Left ventricle myocardium inferior (tissue), 1 donor: ENCODE measurements at regions not wholly inside any gene's neighbourhood (a gene's known extent, or its start where the extent isn't known, plus 50 kb on each side); places are given as distances from the start of the nearest gene placed in this dataset.

Source experiments
- DNase-seq: peaks from one replicate; pipeline ENCODE4 v3.0.0-alpha.2; 2020
- H3K27ac ChIP-seq: fragments of 200-600 bp; replicated peaks from 2 replicates; pipeline ENCODE4 v1.8.0; 2021
- H3K27me3 ChIP-seq: fragments of 200-600 bp; 2 replicates; pipeline ENCODE4 v1.8.0; 2021; ENCODE audit warnings: low read depth
- H3K36me3 ChIP-seq: fragments of 200-600 bp; 2 replicates; pipeline ENCODE4 v1.8.0; 2021
- H3K4me1 ChIP-seq: fragments of 200-600 bp; 2 replicates; pipeline ENCODE4 v1.8.0; 2021
- H3K4me3 ChIP-seq: fragments of 200-600 bp; 2 replicates; pipeline ENCODE4 v1.8.0; 2021; ENCODE audit warnings: mild to moderate bottlenecking, moderate library complexity
- H3K9me3 ChIP-seq: fragments of 200-600 bp; replicated peaks from 2 replicates; pipeline ENCODE4 v1.8.0; 2021
- CTCF ChIP-seq: fragments of 200-600 bp; IDR thresholded peaks from 2 replicates; pipeline ENCODE4 v1.8.0; 2021; ENCODE audit warnings: antibody characterized with exemption, mild to moderate bottlenecking, borderline replicate concordance
- intact Hi-C: fragments of 100-400 bp; cut with micrococcal nuclease; formaldehyde crosslinking; loops from one replicate; pipeline ENCODE4 v1.11.0; 2022
- donor health status: DM: no; HTN: yes; CAD: no; lungs with severe emphysema.

- H3K4me3 ChIP-seq: no peak overlapping the region
- H3K9me3 ChIP-seq: no peaks in the 10 kb centered on the region
- no peak for DNase-seq
- H3K4me1 ChIP-seq: no peaks in the 10 kb centered on the region
- intact Hi-C loops: no loop called here
- H3K36me3 ChIP-seq: no peaks in the 10 kb centered on the region
- no peaks in the 10 kb centered on the region for H3K27me3 ChIP-seq
- no peak for TF ChIP-seq CTCF
- no peak overlapping the region for H3K27ac ChIP-seq
These were observed 152.4 kb downstream of the VRK1 start for GRCh38 chr14:96949594-96949993.

DNA sequence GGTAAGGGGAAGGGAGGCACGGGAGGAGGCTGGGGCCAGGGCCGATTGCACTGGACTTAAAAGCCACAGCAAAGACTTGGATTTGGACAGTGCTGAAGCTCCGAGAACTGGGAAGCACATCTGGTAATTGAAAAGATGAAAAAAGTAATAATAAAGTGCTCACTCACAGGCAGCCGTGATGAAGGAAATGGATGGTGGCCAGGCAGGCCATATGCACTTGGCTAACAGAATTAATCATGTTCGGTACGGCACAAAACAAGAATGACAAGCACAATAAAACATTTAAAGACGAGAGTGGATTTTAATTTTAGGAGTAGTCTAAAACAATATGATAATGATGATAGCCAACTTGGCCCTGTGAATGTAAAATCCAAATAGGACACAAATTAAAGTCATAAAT, 154.3 kb downstream of the VRK1 start:
- no peaks in the 10 kb centered on the region for H3K9me3 ChIP-seq
- no peak for TF ChIP-seq CTCF
- no peaks in the 10 kb centered on the region for H3K4me1 ChIP-seq
- no peak for DNase-seq
- H3K4me3 ChIP-seq: no peak overlapping the region
- H3K27ac ChIP-seq: no peak overlapping the region
- H3K36me3 ChIP-seq: no peaks in the 10 kb centered on the region
- intact Hi-C loops: no loop called here
- no peaks in the 10 kb centered on the region for H3K27me3 ChIP-seq

- intact Hi-C loops: no loop called here
- no peaks in the 10 kb centered on the region for H3K4me1 ChIP-seq
- no peaks in the 10 kb centered on the region for H3K9me3 ChIP-seq
- no peak overlapping the region for H3K27ac ChIP-seq
- TF ChIP-seq CTCF: no peak
- no peak overlapping the region for H3K4me3 ChIP-seq
- no peaks in the 10 kb centered on the region for H3K27me3 ChIP-seq
- DNase-seq: no peak
- H3K36me3 ChIP-seq: no peaks in the 10 kb centered on the region
These were observed 156.1 kb downstream of the VRK1 start for GRCh38 chr14:96953087-96953874.

GRCh38 chr14:96953875-96954185, 156.6 kb downstream of the VRK1 start:
- Histone ChIP-seq H3K9me3 (no peaks in the 10 kb centered on the region), H3K27ac (no peak overlapping the region), H3K36me3 (no peaks in the 10 kb centered on the region), H3K4me1 (no peaks in the 10 kb centered on the region), H3K27me3 (no peaks in the 10 kb centered on the region), H3K4me3 (no peak overlapping the region)
- TF ChIP-seq CTCF: no peak
- no peak for DNase-seq
- intact Hi-C loops: no loop called here

DNA sequence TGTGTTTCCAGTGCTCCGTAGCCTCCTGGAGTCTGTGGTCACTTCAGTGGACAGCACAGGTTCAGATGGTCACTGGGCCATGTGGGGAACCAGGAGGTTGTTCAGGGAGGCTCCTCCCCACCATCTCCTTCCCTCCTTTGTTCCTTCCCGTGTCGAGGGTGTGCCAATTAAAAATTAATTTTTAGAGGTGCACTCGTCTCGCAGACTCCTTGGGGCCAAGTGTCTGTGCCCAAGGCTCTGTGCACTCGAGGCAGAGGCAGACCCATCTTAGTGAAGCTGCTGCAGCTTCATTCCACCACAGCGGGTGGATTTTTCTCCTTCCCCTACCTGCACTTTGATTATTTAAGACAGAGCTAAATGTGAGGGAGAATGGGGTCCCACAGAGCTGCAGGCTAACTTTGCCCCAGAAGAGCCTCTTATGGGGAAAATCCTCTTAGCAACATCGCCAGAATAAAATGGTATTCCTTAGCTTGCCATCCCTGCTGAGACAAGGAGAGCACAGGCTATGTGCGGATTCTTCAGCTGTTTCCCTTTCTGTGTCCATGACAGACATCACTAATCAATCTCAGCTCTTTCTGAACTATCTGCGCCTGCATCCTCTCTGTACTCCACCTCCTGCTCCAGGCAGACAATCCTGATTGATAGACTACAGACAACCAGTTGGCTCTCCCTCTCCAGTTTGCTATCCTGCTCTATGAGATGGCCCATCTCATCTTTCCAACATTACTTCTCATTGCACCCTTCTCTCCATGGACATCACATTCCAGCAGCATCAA, 159.5 kb downstream of the VRK1 start:
- no peaks in the 10 kb centered on the region for H3K4me1 ChIP-seq

More for the DNA sequence above, 159.5 kb downstream of the VRK1 start:
- Histone ChIP-seq H3K36me3 (no peaks in the 10 kb centered on the region), H3K27me3 (no peaks in the 10 kb centered on the region), H3K9me3 (peaks cover 13% of the 10 kb centered on the region), H3K4me3 (no peak overlapping the region), H3K27ac (no peak overlapping the region)
- TF ChIP-seq CTCF: no peak
- no peak for DNase-seq
- intact Hi-C loops: no loop called here
